Calu3 (cell line): ENCODE measurements at regions not wholly inside any gene's neighbourhood (a gene's known extent, or its start where the extent isn't known, plus 50 kb on each side); places are given as distances from the start of the nearest gene placed in this dataset.
"Not testable (repeated sequence)": the region's sequence is repeated elsewhere in the genome, so short reads cannot be mapped to it uniquely, and the experiment has no call there.

ENCODE experiments used
- BruUV-seq: library from RNA; stranded (reverse); fragments of 400-500 nt; replicated peaks from 2 replicates; lab custom pipeline; 2021; lab: Mats Ljungman, UMichigan
- CTCF ChIA-PET: fragments of 300-600 bp; sonication (Branson Sonifier 250); formaldehyde crosslinking; loops from one replicate; lab custom pipeline; 2022; ENCODE audit warnings: antibody characterized with exemption; lab: Charles Lee
- DNase-seq: peaks from one replicate; pipeline ENCODE4 v3.0.0; 2022
- H3K27ac Mint-ChIP-seq: one replicate; pipeline ENCODE4 v1.8.0; 2022; ENCODE audit warnings: mixed read lengths; ENCODE audit not compliant: unreplicated experiment
- H3K27me3 Mint-ChIP-seq: one replicate; pipeline ENCODE4 v1.8.0; 2022; ENCODE audit warnings: mixed read lengths; ENCODE audit not compliant: unreplicated experiment
- H3K36me3 Mint-ChIP-seq: one replicate; pipeline ENCODE4 v1.8.0; 2022; ENCODE audit warnings: mild to moderate bottlenecking, moderate library complexity, mixed read lengths; ENCODE audit not compliant: insufficient read depth, unreplicated experiment
- H3K4me1 Mint-ChIP-seq: one replicate; pipeline ENCODE4 v1.8.0; 2022; ENCODE audit warnings: mild to moderate bottlenecking, low read depth, mixed read lengths; ENCODE audit not compliant: unreplicated experiment
- H3K4me3 Mint-ChIP-seq: one replicate; pipeline ENCODE4 v1.8.0; 2022; ENCODE audit warnings: mild to moderate bottlenecking, low read depth, moderate library complexity, mixed read lengths; ENCODE audit not compliant: unreplicated experiment
- H3K9me3 Mint-ChIP-seq: one replicate; pipeline ENCODE4 v1.8.0; 2022; ENCODE audit warnings: low read depth, mixed read lengths; ENCODE audit not compliant: unreplicated experiment
- intact Hi-C: fragments of 100-400 bp; cut with micrococcal nuclease; formaldehyde crosslinking; loops from one replicate; pipeline ENCODE4 v1.10.0; 2022; ENCODE audit not compliant: unreplicated experiment
- TF ChIP-seq, protein P1 (sequence below): fragments of 200-600 bp; IDR thresholded peaks from one replicate; pipeline ENCODE4 v1.8.0; 2022; ENCODE audit warnings: antibody characterized with exemption; ENCODE audit not compliant: unreplicated experiment

- no peaks in the 10 kb centered on the region for H3K4me1 Mint-ChIP-seq
- no TSS peak for BruUV-seq
- CTCF ChIA-PET = no interaction called here
- no peaks in the 10 kb centered on the region for H3K9me3 Mint-ChIP-seq
- intact Hi-C loops = no loop called here
- H3K27ac Mint-ChIP-seq = no peak overlapping the region
- TF ChIP-seq, protein P1, sequence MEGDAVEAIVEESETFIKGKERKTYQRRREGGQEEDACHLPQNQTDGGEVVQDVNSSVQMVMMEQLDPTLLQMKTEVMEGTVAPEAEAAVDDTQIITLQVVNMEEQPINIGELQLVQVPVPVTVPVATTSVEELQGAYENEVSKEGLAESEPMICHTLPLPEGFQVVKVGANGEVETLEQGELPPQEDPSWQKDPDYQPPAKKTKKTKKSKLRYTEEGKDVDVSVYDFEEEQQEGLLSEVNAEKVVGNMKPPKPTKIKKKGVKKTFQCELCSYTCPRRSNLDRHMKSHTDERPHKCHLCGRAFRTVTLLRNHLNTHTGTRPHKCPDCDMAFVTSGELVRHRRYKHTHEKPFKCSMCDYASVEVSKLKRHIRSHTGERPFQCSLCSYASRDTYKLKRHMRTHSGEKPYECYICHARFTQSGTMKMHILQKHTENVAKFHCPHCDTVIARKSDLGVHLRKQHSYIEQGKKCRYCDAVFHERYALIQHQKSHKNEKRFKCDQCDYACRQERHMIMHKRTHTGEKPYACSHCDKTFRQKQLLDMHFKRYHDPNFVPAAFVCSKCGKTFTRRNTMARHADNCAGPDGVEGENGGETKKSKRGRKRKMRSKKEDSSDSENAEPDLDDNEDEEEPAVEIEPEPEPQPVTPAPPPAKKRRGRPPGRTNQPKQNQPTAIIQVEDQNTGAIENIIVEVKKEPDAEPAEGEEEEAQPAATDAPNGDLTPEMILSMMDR = no peak
- H3K27me3 Mint-ChIP-seq = no peaks in the 10 kb centered on the region
- H3K4me3 Mint-ChIP-seq = no peak overlapping the region
- DNase-seq = no peak
- H3K36me3 Mint-ChIP-seq = no peaks in the 10 kb centered on the region
Observed at GRCh38 chr7:119640326-119640725, 632.6 kb upstream of the KCND2 start.

GRCh38 chr7:119640861-119641260 is 632.1 kb upstream of the KCND2 start:
- Mint-ChIP-seq H3K4me1 (no peaks in the 10 kb centered on the region), H3K36me3 (no peaks in the 10 kb centered on the region), H3K9me3 (no peaks in the 10 kb centered on the region), H3K27me3 (no peaks in the 10 kb centered on the region), H3K4me3 (no peak overlapping the region), H3K27ac (no peak overlapping the region)
- CTCF ChIA-PET = no interaction called here
- TF ChIP-seq, protein P1 = no peak
- intact Hi-C loops = no loop called here
- no peak for DNase-seq
- no TSS peak for BruUV-seq

- CTCF ChIA-PET = interaction anchor here (0.5 to 0.7 kb wide), 3 partner anchors 115 to 439 kb away, joined by 3 to 4 read pairs (median 3); no protein-coding TSS in a partner anchor
- DNase-seq = no peak
- H3K9me3 Mint-ChIP-seq = peaks cover 3% of the 10 kb centered on the region
- intact Hi-C loops = no loop called here
- H3K27me3 Mint-ChIP-seq = no peaks in the 10 kb centered on the region
- H3K4me1 Mint-ChIP-seq = no peaks in the 10 kb centered on the region
- TF ChIP-seq, protein P1 = no peak
- BruUV-seq = no TSS peak
- H3K36me3 Mint-ChIP-seq = no peaks in the 10 kb centered on the region
- no peak overlapping the region for H3K4me3 Mint-ChIP-seq
- no peak overlapping the region for H3K27ac Mint-ChIP-seq
Observed at GRCh38 chr7:119643558-119643957, 629.4 kb upstream of the KCND2 start.

- no peaks in the 10 kb centered on the region for H3K4me1 Mint-ChIP-seq
- no peaks in the 10 kb centered on the region for H3K27me3 Mint-ChIP-seq
- TF ChIP-seq, protein P1 = no peak
- no peaks in the 10 kb centered on the region for H3K36me3 Mint-ChIP-seq
- peaks cover 5% of the 10 kb centered on the region for H3K9me3 Mint-ChIP-seq
- no TSS peak for BruUV-seq
- intact Hi-C loops = no loop called here
- no peak for DNase-seq
- H3K27ac Mint-ChIP-seq = no peak overlapping the region
- CTCF ChIA-PET = no interaction called here
- H3K4me3 Mint-ChIP-seq = no peak overlapping the region
Observed at GRCh38 chr7:119647286-119647685, 625.7 kb upstream of the KCND2 start.

GRCh38 chr7:119648752-119649151 is 624.2 kb upstream of the KCND2 start:
- BruUV-seq, CTCF ChIA-PET, H3K9me3 Mint-ChIP-seq, H3K4me1 Mint-ChIP-seq, H3K4me3 Mint-ChIP-seq, DNase-seq, H3K27me3 Mint-ChIP-seq, H3K27ac Mint-ChIP-seq, intact Hi-C loops, H3K36me3 Mint-ChIP-seq: not testable (repeated sequence)
